ENCODE measurements at regions not wholly inside any gene's neighbourhood (a gene's known extent, or its start where the extent isn't known, plus 50 kb on each side); places are given as distances from the start of the nearest gene placed in this dataset.

DNA sequence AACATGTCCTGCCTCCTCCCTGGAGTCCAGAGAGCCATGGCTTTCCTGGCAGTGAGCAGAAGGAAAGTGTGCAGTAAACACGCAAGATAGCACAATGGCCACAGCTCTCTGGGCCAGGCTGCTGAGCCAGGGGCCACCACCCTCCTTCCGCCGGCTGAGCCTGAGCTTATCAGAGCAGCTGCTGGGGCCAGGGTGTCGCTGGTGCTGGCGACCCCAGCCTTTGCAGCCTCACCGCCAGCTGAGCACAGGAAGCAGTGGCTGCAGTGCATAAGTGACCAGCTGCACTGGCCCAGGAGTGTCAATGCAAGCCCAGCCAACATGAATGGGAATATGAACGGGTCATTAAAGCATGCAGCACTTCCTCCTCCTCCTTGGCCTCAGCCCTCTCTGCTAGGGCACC, 172.0 kb downstream of the ZFP36L2 start:
- Histone ChIP-seq H4K20me1 (ENCODE audit: control insufficient read depth, extremely low read depth, insufficient read depth, low read length) (no peaks in the 10 kb centered on the region), H2AFZ (ENCODE audit: low read length) (no peak overlapping the region), H3K4me1 (ENCODE audit: control insufficient read depth, extremely low read depth, insufficient read depth, low read length) (peaks cover 13% of the 10 kb centered on the region), H3K4me2 (ENCODE audit: extremely low read depth, insufficient read depth, low read length) (no peak overlapping the region), H3K79me2 (ENCODE audit: control insufficient read depth, insufficient read depth, low read length) (no peaks in the 10 kb centered on the region), H3K9me3 (ENCODE audit: control insufficient read depth, insufficient read depth, low read depth, low read length) (no peaks in the 10 kb centered on the region), H3K4me3 (replicated peaks in 1 of 4; ENCODE audit: control extremely low read depth in 1 of 4, insufficient read depth in 1 of 4, low read depth in 3 of 4, low read length in 4 of 4) (no peak overlapping the region), H3K27me3 (ENCODE audit: control insufficient read depth, insufficient read depth, low read length) (no peaks in the 10 kb centered on the region), H3K36me3 (ENCODE audit: control insufficient read depth, insufficient read depth, low read length) (no peaks in the 10 kb centered on the region), H3K27ac (ENCODE audit: insufficient read depth, low read length) (no peak overlapping the region), H3K9ac (ENCODE audit: insufficient read depth, low read length) (no peak overlapping the region)
- TF ChIP-seq CTCF (conservative IDR thresholded peaks at IDR 0.05 in 1 of 2, IDR thresholded peaks at IDR 0.05 in 1 of 2; ENCODE audit: low read depth in 1 of 2, low read length in 2 of 2) (no peak), EZH2 (IDR thresholded peaks at IDR 0.05; ENCODE audit: low read length, missing control alignments) (no peak)
- no peak for DNase-seq (ENCODE audit: low read depth in 2 of 2)

GRCh38 chr2:43052944-43053306, 173.5 kb downstream of the ZFP36L2 start:
- peaks cover 7% of the 10 kb centered on the region for H3K4me1 ChIP-seq (ENCODE audit: control insufficient read depth, extremely low read depth, insufficient read depth, low read length)
- TF ChIP-seq EZH2 (IDR thresholded peaks at IDR 0.05; ENCODE audit: low read length, missing control alignments) (no peak), CTCF (conservative IDR thresholded peaks at IDR 0.05 in 1 of 2, IDR thresholded peaks at IDR 0.05 in 1 of 2; ENCODE audit: low read depth in 1 of 2, low read length in 2 of 2) (no peak)
- H3K9me3 ChIP-seq (ENCODE audit: control insufficient read depth, insufficient read depth, low read depth, low read length): no peaks in the 10 kb centered on the region
- no peaks in the 10 kb centered on the region for H4K20me1 ChIP-seq (ENCODE audit: control insufficient read depth, extremely low read depth, insufficient read depth, low read length)
- no peak overlapping the region for H3K4me3 ChIP-seq (replicated peaks in 1 of 4; ENCODE audit: control extremely low read depth in 1 of 4, insufficient read depth in 1 of 4, low read depth in 3 of 4, low read length in 4 of 4)
- no peak overlapping the region for H3K4me2 ChIP-seq (ENCODE audit: extremely low read depth, insufficient read depth, low read length)
- no peak for DNase-seq (ENCODE audit: low read depth in 2 of 2)
- H3K27me3 ChIP-seq (ENCODE audit: control insufficient read depth, insufficient read depth, low read length): no peaks in the 10 kb centered on the region
- H2AFZ ChIP-seq (ENCODE audit: low read length): no peak overlapping the region
- no peak overlapping the region for H3K27ac ChIP-seq (ENCODE audit: insufficient read depth, low read length)
- H3K79me2 ChIP-seq (ENCODE audit: control insufficient read depth, insufficient read depth, low read length): no peaks in the 10 kb centered on the region
- no peak overlapping the region for H3K9ac ChIP-seq (ENCODE audit: insufficient read depth, low read length)
- no peaks in the 10 kb centered on the region for H3K36me3 ChIP-seq (ENCODE audit: control insufficient read depth, insufficient read depth, low read length)

DNA sequence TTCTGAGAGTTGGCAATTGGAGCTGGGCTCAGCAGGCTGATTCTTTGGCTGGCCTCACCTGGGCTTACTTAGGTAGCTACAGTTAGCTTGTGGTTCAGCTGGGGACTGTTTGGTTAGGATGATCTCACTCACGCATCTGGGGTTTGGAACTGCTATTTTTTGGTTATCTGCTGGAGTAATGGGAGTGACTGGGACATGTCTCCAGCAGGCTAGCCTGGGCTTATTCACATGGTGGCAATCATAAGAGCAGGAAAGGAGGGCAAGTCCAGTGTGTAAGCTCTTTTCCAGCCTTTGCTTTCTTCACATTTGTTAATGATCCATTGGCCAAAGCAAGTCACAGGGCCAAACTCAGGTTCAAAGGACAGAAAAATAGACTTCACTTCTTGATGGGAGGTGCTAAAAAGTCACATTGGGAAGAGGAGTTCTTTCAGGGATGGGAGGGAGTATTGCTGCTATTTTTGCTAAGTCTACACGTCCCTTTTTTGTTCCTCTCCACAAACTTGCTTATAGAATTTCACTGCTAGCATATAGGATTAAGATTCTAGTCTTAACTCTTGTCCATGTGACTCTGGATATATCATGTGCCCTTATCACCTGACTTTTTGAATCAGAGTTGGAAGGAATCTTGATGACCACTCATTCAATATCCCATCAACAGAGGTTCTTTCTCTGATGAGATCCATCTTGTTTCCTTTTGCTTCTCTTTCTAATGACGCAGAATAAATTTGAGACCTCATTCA, 174.0 kb downstream of the ZFP36L2 start:
- Histone ChIP-seq H3K4me3 (replicated peaks in 1 of 4; ENCODE audit: control extremely low read depth in 1 of 4, insufficient read depth in 1 of 4, low read depth in 3 of 4, low read length in 4 of 4) (no peak overlapping the region), H3K4me1 (ENCODE audit: control insufficient read depth, extremely low read depth, insufficient read depth, low read length) (peaks cover 7% of the 10 kb centered on the region), H3K9me3 (ENCODE audit: control insufficient read depth, insufficient read depth, low read depth, low read length) (no peaks in the 10 kb centered on the region), H3K27me3 (ENCODE audit: control insufficient read depth, insufficient read depth, low read length) (no peaks in the 10 kb centered on the region), H3K4me2 (ENCODE audit: extremely low read depth, insufficient read depth, low read length) (no peak overlapping the region), H2AFZ (ENCODE audit: low read length) (no peak overlapping the region), H3K36me3 (ENCODE audit: control insufficient read depth, insufficient read depth, low read length) (no peaks in the 10 kb centered on the region), H3K79me2 (ENCODE audit: control insufficient read depth, insufficient read depth, low read length) (no peaks in the 10 kb centered on the region), H4K20me1 (ENCODE audit: control insufficient read depth, extremely low read depth, insufficient read depth, low read length) (no peaks in the 10 kb centered on the region), H3K9ac (ENCODE audit: insufficient read depth, low read length) (no peak overlapping the region), H3K27ac (ENCODE audit: insufficient read depth, low read length) (no peak overlapping the region)
- no peak for TF ChIP-seq CTCF (conservative IDR thresholded peaks at IDR 0.05 in 1 of 2, IDR thresholded peaks at IDR 0.05 in 1 of 2; ENCODE audit: low read depth in 1 of 2, low read length in 2 of 2)
- peak in 1 of 2 donors; percentile 33 for DNase-seq (ENCODE audit: low read depth in 2 of 2)

All from fibroblast of lung (primary cell).